Testis (tissue), 2 donors: ENCODE measurements at regions not wholly inside any gene's neighbourhood (a gene's known extent, or its start where the extent isn't known, plus 50 kb on each side); places are given as distances from the start of the nearest gene placed in this dataset.

Experiments used
- CTCF ChIP-seq, 3 experiments: fragments of 450-650 bp in 2 of 3; fragments of 200-600 bp in 1 of 3; sonication (generic) in 1 of 3; IDR thresholded peaks; one replicate each; pipeline ENCODE4 v1.5.1; 2016 to 2019; ENCODE audit warnings: antibody characterized with exemption in 3 of 3, mild to moderate bottlenecking in 2 of 3, moderate library complexity in 1 of 3
- POLR2A ChIP-seq: fragments of 450-650 bp; IDR thresholded peaks from one replicate; pipeline ENCODE4 v1.6.1; 2017; ENCODE audit warnings: antibody characterized with exemption, mild to moderate bottlenecking, moderate library complexity

GRCh38 chr2:142236181-142236580, 105.4 kb upstream of the LRP1B start:
- TF ChIP-seq POLR2A, result no peak
- TF ChIP-seq CTCF (IDR thresholded peaks at IDR 0.05), result no peak
